Left ventricle myocardium superior (tissue), 1 donor: ENCODE measurements at regions not wholly inside any gene's neighbourhood (a gene's known extent, or its start where the extent isn't known, plus 50 kb on each side); places are given as distances from the start of the nearest gene placed in this dataset.

ENCODE experiments used
- ATAC-seq: fragments of 200-7000 bp; cut with Tn5 transposase; one replicate; pipeline ENCODE4 v1.9.1; 2020; ENCODE audit warnings: mild to moderate bottlenecking, moderate library complexity
- DNase-seq: peaks from one replicate; pipeline ENCODE4 v3.0.0-alpha.2; 2020
- intact Hi-C: fragments of 100-400 bp; cut with micrococcal nuclease; formaldehyde crosslinking; loops from one replicate; pipeline ENCODE4 v1.11.0; 2022
- donor health status: DM: no; HTN: yes; CAD: no; lungs with severe emphysema.

DNA sequence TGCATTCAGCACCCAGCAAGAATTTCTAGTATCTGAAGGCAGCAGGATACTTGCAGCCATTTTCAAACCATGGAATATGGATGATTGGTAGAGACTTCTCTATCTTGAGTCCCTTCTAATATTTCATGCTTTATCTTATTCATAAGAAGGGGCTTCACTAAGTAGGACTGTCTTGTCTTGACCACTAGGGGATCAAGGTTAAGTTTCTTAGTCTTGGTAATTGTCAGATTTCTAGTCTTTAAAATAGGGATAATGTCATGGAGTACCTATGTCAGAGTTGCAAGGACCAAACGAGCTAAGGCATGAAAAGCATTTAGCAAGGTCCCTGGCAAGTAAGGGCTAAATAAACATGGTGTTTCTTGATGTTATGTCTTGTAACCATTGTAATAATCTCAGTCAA, 68.5 kb upstream of the ESR1 start:
- ATAC-seq (no peak), DNase-seq (no peak)
- intact Hi-C loops = no loop called here

DNA sequence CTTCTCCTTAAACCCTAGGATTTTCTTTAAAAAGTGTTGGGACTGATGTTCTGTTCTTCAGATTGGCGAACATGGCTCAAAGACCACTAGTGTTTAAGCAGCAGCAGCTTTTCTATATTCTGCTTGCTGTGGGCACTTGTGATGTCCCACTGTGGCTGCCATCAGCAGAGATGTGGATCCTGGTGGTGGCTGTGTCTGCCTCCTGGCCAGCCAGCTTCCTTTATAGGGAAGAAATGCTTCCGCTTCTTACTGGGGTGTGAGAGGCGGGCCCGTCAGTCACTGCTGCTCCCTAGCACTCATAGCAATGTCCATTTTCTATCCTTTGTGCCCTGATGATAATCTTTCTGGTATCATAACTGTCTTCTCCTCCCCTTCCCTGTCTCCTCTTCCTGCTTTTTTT, 66.7 kb upstream of the ESR1 start:
- DNase-seq = no peak
- intact Hi-C loops = no loop called here
- ATAC-seq = no peak

DNA sequence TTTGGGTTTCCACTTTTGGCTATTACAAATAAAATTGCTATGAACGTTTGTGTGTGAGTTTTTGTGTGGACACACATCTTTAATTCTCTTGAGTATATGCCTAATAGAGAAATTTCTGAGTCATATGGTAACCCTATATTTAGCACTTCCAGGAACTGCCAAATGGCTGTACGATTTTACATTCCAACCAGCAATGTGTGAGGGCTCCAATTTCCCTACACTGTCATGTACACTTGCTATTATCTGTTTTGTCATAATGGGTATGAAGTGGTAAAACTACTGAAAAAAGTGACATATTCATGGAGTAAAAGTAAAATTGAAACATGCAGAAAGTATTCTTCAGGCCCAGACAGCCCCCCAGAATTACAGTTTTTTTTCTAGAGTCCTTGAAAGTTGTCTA, 59.6 kb upstream of the ESR1 start:
- DNase-seq (no peak), ATAC-seq (peak; percentile 85)
- intact Hi-C loops = no loop called here

DNA sequence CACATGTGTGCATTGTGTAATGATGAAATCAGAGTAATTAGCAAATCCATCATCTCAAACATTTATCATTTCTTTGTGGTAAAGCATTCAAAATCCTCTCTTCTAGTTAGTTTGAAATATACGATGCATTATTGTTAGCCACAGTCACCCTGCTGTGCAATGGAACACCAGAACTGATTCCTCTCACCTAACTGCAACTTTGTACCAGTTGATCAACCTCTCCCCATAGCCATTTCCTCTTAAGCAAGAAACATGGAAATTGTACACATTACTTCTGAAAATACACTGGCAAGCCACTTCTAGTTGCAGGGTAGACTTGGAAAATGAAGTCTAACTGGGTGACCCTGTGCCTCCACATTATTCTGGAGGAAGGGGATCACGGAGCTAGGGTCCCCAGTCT, 58.1 kb upstream of the ESR1 start:
- DNase-seq (no peak), ATAC-seq (no peak)
- intact Hi-C loops = no loop called here

DNA sequence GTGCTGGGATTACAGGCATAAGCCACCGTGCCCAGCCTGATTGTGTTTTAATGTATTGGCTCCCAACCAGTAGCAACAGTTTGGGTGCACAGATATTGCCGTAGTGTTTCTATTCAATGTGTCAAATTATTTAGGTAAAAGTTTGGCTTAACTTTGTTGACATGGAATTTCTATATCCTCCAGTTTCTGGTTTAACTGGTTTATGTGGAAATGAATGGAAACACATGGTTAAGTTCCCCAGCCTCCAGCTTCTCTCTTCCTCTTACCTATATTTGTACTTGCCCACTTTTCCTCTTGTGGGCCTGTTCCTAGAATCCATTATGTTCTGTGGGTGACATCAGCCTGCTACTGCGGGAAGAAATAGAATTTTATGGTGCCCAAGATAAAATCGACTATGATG, 53.9 kb upstream of the ESR1 start:
- ATAC-seq = no peak
- intact Hi-C loops = no loop called here
- no peak for DNase-seq

DNA sequence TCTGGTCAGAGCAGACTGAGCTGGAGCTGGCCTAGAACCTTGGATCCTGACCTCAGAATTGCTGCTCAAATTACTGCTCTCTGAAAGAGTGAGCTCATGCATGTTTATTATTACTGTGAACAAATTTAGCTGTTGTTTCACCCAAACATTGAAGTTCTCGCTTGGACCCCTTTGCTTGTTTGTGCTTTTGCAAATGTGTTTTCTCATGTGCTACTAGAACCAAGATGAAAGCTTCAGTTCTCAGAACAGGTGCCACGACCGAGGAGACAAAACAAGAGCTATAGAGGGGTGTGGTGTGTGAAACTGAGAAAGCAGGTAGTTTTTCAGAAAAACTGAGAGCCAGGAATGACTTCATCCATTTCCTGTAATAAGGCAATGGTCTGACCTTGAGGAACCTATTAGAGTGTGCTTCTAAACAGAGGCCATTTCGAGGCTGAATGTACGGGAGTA, 50.0 kb upstream of the ESR1 start:
- intact Hi-C loops = no loop called here
- no peak for ATAC-seq

More for the DNA sequence above, 50.0 kb upstream of the ESR1 start:
- DNase-seq = no peak
